ENCODE measurements at regions not wholly inside any gene's neighbourhood (a gene's known extent, or its start where the extent isn't known, plus 50 kb on each side); places are given as distances from the start of the nearest gene placed in this dataset.

GRCh38 chr10:111357859-111358258, 281.0 kb downstream of the ADRA2A start:
- DNase-seq, result no peak

GRCh38 chr10:111360260-111360925, 283.6 kb downstream of the ADRA2A start:
- DNase-seq, result peak in 1 of 2 donors; percentile 44

GRCh38 chr10:111367531-111367930, 290.7 kb downstream of the ADRA2A start:
- DNase-seq, result no peak

GRCh38 chr10:111370101-111370500, 293.3 kb downstream of the ADRA2A start:
- DNase-seq, result no peak

GRCh38 chr10:111373696-111374095, 296.9 kb downstream of the ADRA2A start:
- DNase-seq, result no peak

GRCh38 chr10:111379534-111380187, 302.8 kb downstream of the ADRA2A start:
- no peak for DNase-seq

GRCh38 chr10:111384556-111384955, 307.7 kb downstream of the ADRA2A start:
- no peak for DNase-seq

- no peak for DNase-seq
Measured at GRCh38 chr10:111390813-111391563, 314.2 kb downstream of the ADRA2A start.

GRCh38 chr10:111392159-111392558, 315.3 kb downstream of the ADRA2A start:
- DNase-seq, result no peak

- DNase-seq, result peak in 1 of 2 donors; percentile 10
Measured at GRCh38 chr10:111392910-111393309, 316.1 kb downstream of the ADRA2A start.

GRCh38 chr10:111410740-111411139, 333.9 kb downstream of the ADRA2A start:
- DNase-seq, result no peak

GRCh38 chr10:111425459-111425858, 348.6 kb downstream of the ADRA2A start:
- no peak for DNase-seq

- DNase-seq, result no peak
Measured at GRCh38 chr10:111429288-111430028, 352.6 kb downstream of the ADRA2A start.

- DNase-seq, result no peak
Measured at GRCh38 chr10:111430070-111430469, 353.2 kb downstream of the ADRA2A start.

- DNase-seq, result no peak
Measured at GRCh38 chr10:111432588-111432987, 355.8 kb downstream of the ADRA2A start.

- DNase-seq, result no peak
Measured at GRCh38 chr10:111435871-111436270, 359.0 kb downstream of the ADRA2A start.

- no peak for DNase-seq
Measured at GRCh38 chr10:111439034-111439842, 362.4 kb downstream of the ADRA2A start.

GRCh38 chr10:111440501-111440900, 363.7 kb downstream of the ADRA2A start:
- DNase-seq, result no peak

GRCh38 chr10:111445667-111446066, 368.8 kb downstream of the ADRA2A start:
- no peak for DNase-seq

- no peak for DNase-seq
Measured at GRCh38 chr10:111446966-111447365, 370.1 kb downstream of the ADRA2A start.

- no peak for DNase-seq
Measured at GRCh38 chr10:111452153-111452552, 375.3 kb downstream of the ADRA2A start.

- DNase-seq, result no peak
Measured at GRCh38 chr10:111455776-111456426, 379.1 kb downstream of the ADRA2A start.

Data from bone marrow (tissue), 2 donors.